ENCODE measurements at regions not wholly inside any gene's neighbourhood (a gene's known extent, or its start where the extent isn't known, plus 50 kb on each side); places are given as distances from the start of the nearest gene placed in this dataset.

DNA sequence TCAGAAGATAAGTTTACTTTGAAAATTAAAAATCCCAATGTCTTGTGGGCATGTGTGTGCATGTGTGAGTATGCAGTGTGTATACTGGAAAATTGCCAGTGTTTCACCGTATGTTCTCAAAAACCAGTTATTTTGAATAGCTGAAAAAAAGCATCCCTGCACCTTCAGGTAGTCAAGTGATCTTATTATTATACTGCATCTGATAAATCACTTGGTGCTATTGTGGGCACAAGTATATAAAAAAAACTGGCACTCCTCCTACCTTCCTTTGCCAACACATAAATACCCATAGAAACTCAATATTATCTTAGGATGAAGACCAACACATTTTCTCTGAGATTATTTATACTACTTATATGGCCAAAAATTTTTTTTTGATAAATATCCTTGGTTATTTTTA, 91.5 kb upstream of the MAP9 start:
- Histone ChIP-seq H3K27me3 (ENCODE audit: insufficient read depth) (no peaks in the 10 kb centered on the region), H3K79me2 (replicated peaks; ENCODE audit: insufficient read depth) (no peaks in the 10 kb centered on the region), H3K36me3 (ENCODE audit: insufficient read depth) (no peaks in the 10 kb centered on the region), H3K4me2 (no peak overlapping the region), H3K27ac (ENCODE audit: low read depth) (no peak overlapping the region), H3K4me3 (no peak overlapping the region), H3K4me1 (ENCODE audit: insufficient read depth) (no peaks in the 10 kb centered on the region), H3K9me2 (ENCODE audit: insufficient read depth) (no peaks in the 10 kb centered on the region), H3F3A (replicated peaks; ENCODE audit: low read depth) (no peaks in the 10 kb centered on the region), H4K20me1 (replicated peaks; ENCODE audit: insufficient read depth) (no peaks in the 10 kb centered on the region), H2AFZ (no peak overlapping the region)
- H3K9me3 Mint-ChIP-seq: no peaks in the 10 kb centered on the region
- TF ChIP-seq JUNB (IDR thresholded peaks at IDR 0.05; ENCODE audit: unreplicated experiment) (no peak), CREB1 (CRISPR knock-in tag; IDR thresholded peaks at IDR 0.05; ENCODE audit: low read depth) (no peak), EZH2phosphoT487 (IDR thresholded peaks at IDR 0.05; ENCODE audit: unreplicated experiment) (no peak), ZNF331 (CRISPR knock-in tag; IDR thresholded peaks at IDR 0.05; ENCODE audit: low read depth) (no peak), EZH2 (IDR thresholded peaks at IDR 0.05; ENCODE audit: low read depth, unreplicated experiment) (no peak), ZNF114 (CRISPR knock-in tag; IDR thresholded peaks at IDR 0.05) (no peak), NANOG (IDR thresholded peaks at IDR 0.05; ENCODE audit: borderline replicate concordance) (no peak)
- TF ChIP-seq, protein P1, sequence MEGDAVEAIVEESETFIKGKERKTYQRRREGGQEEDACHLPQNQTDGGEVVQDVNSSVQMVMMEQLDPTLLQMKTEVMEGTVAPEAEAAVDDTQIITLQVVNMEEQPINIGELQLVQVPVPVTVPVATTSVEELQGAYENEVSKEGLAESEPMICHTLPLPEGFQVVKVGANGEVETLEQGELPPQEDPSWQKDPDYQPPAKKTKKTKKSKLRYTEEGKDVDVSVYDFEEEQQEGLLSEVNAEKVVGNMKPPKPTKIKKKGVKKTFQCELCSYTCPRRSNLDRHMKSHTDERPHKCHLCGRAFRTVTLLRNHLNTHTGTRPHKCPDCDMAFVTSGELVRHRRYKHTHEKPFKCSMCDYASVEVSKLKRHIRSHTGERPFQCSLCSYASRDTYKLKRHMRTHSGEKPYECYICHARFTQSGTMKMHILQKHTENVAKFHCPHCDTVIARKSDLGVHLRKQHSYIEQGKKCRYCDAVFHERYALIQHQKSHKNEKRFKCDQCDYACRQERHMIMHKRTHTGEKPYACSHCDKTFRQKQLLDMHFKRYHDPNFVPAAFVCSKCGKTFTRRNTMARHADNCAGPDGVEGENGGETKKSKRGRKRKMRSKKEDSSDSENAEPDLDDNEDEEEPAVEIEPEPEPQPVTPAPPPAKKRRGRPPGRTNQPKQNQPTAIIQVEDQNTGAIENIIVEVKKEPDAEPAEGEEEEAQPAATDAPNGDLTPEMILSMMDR (conservative IDR thresholded peaks at IDR 0.05; ENCODE audit: low read depth in 2 of 2): no peak
- TF ChIP-seq, protein P2, sequence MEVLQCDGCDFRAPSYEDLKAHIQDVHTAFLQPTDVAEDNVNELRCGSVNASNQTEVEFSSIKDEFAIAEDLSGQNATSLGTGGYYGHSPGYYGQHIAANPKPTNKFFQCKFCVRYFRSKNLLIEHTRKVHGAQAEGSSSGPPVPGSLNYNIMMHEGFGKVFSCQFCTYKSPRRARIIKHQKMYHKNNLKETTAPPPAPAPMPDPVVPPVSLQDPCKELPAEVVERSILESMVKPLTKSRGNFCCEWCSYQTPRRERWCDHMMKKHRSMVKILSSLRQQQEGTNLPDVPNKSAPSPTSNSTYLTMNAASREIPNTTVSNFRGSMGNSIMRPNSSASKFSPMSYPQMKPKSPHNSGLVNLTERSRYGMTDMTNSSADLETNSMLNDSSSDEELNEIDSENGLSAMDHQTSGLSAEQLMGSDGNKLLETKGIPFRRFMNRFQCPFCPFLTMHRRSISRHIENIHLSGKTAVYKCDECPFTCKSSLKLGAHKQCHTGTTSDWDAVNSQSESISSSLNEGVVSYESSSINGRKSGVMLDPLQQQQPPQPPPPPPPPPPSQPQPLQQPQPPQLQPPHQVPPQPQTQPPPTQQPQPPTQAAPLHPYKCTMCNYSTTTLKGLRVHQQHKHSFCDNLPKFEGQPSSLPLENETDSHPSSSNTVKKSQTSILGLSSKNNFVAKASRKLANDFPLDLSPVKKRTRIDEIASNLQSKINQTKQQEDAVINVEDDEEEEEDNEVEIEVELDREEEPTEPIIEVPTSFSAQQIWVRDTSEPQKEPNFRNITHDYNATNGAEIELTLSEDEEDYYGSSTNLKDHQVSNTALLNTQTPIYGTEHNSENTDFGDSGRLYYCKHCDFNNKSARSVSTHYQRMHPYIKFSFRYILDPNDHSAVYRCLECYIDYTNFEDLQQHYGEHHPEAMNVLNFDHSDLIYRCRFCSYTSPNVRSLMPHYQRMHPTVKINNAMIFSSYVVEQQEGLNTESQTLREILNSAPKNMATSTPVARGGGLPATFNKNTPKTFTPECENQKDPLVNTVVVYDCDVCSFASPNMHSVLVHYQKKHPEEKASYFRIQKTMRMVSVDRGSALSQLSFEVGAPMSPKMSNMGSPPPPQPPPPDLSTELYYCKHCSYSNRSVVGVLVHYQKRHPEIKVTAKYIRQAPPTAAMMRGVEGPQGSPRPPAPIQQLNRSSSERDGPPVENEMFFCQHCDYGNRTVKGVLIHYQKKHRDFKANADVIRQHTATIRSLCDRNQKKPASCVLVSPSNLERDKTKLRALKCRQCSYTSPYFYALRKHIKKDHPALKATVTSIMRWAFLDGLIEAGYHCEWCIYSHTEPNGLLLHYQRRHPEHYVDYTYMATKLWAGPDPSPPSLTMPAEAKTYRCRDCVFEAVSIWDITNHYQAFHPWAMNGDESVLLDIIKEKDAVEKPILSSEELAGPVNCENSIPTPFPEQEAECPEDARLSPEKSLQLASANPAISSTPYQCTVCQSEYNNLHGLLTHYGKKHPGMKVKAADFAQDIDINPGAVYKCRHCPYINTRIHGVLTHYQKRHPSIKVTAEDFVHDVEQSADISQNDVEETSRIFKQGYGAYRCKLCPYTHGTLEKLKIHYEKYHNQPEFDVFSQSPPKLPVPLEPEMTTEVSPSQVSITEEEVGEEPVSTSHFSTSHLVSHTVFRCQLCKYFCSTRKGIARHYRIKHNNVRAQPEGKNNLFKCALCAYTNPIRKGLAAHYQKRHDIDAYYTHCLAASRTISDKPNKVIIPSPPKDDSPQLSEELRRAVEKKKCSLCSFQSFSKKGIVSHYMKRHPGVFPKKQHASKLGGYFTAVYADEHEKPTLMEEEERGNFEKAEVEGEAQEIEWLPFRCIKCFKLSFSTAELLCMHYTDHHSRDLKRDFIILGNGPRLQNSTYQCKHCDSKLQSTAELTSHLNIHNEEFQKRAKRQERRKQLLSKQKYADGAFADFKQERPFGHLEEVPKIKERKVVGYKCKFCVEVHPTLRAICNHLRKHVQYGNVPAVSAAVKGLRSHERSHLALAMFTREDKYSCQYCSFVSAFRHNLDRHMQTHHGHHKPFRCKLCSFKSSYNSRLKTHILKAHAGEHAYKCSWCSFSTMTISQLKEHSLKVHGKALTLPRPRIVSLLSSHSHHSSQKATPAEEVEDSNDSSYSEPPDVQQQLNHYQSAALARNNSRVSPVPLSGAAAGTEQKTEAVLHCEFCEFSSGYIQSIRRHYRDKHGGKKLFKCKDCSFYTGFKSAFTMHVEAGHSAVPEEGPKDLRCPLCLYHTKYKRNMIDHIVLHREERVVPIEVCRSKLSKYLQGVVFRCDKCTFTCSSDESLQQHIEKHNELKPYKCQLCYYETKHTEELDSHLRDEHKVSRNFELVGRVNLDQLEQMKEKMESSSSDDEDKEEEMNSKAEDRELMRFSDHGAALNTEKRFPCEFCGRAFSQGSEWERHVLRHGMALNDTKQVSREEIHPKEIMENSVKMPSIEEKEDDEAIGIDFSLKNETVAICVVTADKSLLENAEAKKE (CRISPR knock-in tag; IDR thresholded peaks at IDR 0.05): no peak
- TF ChIP-seq, protein P3, sequence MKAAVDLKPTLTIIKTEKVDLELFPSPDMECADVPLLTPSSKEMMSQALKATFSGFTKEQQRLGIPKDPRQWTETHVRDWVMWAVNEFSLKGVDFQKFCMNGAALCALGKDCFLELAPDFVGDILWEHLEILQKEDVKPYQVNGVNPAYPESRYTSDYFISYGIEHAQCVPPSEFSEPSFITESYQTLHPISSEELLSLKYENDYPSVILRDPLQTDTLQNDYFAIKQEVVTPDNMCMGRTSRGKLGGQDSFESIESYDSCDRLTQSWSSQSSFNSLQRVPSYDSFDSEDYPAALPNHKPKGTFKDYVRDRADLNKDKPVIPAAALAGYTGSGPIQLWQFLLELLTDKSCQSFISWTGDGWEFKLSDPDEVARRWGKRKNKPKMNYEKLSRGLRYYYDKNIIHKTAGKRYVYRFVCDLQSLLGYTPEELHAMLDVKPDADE (IDR thresholded peaks at IDR 0.05): no peak
- TF ChIP-seq, protein P4, sequence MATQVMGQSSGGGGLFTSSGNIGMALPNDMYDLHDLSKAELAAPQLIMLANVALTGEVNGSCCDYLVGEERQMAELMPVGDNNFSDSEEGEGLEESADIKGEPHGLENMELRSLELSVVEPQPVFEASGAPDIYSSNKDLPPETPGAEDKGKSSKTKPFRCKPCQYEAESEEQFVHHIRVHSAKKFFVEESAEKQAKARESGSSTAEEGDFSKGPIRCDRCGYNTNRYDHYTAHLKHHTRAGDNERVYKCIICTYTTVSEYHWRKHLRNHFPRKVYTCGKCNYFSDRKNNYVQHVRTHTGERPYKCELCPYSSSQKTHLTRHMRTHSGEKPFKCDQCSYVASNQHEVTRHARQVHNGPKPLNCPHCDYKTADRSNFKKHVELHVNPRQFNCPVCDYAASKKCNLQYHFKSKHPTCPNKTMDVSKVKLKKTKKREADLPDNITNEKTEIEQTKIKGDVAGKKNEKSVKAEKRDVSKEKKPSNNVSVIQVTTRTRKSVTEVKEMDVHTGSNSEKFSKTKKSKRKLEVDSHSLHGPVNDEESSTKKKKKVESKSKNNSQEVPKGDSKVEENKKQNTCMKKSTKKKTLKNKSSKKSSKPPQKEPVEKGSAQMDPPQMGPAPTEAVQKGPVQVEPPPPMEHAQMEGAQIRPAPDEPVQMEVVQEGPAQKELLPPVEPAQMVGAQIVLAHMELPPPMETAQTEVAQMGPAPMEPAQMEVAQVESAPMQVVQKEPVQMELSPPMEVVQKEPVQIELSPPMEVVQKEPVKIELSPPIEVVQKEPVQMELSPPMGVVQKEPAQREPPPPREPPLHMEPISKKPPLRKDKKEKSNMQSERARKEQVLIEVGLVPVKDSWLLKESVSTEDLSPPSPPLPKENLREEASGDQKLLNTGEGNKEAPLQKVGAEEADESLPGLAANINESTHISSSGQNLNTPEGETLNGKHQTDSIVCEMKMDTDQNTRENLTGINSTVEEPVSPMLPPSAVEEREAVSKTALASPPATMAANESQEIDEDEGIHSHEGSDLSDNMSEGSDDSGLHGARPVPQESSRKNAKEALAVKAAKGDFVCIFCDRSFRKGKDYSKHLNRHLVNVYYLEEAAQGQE (IDR thresholded peaks at IDR 0.05; ENCODE audit: unreplicated experiment): no peak
- H3K27me3 Mint-ChIP-seq (ENCODE audit: insufficient read depth, low read depth, poor library complexity): no peaks in the 10 kb centered on the region
- ATAC-seq (no peak), DNase-seq (ENCODE audit: low spot score) (no peak)
- H3K36me3 Mint-ChIP-seq (ENCODE audit: low read depth): no peaks in the 10 kb centered on the region
- no peak overlapping the region for H3K27ac Mint-ChIP-seq
- peaks cover 6% of the 10 kb centered on the region; the same call in 1 of the 3 replicates for H3K4me1 Mint-ChIP-seq
- H3K4me3 Mint-ChIP-seq: no peak overlapping the region

Measured in GM23338 (cell line).